ENCODE measurements at regions not wholly inside any gene's neighbourhood (a gene's known extent, or its start where the extent isn't known, plus 50 kb on each side); places are given as distances from the start of the nearest gene placed in this dataset.

DNA sequence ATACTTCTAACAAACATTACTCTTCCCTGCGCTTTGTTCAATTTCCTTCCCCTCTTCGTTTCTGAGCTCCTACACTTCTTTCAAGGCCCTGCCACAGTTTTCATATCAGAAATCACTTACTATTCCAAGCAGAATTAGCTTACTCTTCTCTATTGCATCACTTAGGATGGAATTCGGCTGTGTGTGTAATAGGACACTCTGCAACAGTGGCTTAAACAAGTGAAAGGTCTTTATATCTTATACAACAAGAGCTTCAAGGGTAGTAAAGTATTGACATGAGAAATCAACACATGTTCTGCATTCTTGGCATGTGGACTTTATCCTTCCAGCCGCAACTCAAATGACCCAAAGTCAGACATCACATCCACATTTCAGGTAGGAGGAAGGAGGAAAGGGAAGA, 279.6 kb downstream of the PCDH20 start:
- TF ChIP-seq, protein P1, sequence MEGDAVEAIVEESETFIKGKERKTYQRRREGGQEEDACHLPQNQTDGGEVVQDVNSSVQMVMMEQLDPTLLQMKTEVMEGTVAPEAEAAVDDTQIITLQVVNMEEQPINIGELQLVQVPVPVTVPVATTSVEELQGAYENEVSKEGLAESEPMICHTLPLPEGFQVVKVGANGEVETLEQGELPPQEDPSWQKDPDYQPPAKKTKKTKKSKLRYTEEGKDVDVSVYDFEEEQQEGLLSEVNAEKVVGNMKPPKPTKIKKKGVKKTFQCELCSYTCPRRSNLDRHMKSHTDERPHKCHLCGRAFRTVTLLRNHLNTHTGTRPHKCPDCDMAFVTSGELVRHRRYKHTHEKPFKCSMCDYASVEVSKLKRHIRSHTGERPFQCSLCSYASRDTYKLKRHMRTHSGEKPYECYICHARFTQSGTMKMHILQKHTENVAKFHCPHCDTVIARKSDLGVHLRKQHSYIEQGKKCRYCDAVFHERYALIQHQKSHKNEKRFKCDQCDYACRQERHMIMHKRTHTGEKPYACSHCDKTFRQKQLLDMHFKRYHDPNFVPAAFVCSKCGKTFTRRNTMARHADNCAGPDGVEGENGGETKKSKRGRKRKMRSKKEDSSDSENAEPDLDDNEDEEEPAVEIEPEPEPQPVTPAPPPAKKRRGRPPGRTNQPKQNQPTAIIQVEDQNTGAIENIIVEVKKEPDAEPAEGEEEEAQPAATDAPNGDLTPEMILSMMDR (IDR thresholded peaks at IDR 0.05) = no peak
- no peak for TF ChIP-seq POLR2A (IDR thresholded peaks at IDR 0.05)
